ENCODE measurements at regions not wholly inside any gene's neighbourhood (a gene's known extent, or its start where the extent isn't known, plus 50 kb on each side); places are given as distances from the start of the nearest gene placed in this dataset.

- DNase-seq: no peak
Observed at GRCh38 chr9:85427772-85428171, 314.0 kb downstream of the AGTPBP1 start.

GRCh38 chr9:85425153-85425611 lies 316.6 kb downstream of the AGTPBP1 start:
- peak in 9 of 14 donors; percentile 1 to 44 (median 6) for DNase-seq

GRCh38 chr9:85423422-85423821 lies 318.3 kb downstream of the AGTPBP1 start:
- DNase-seq: no peak

GRCh38 chr9:85421641-85422040 lies 320.1 kb downstream of the AGTPBP1 start:
- no peak for DNase-seq

- DNase-seq: no peak
Observed at GRCh38 chr9:85420750-85421149, 321.0 kb downstream of the AGTPBP1 start.

- no peak for DNase-seq
Observed at GRCh38 chr9:85417674-85418073, 324.1 kb downstream of the AGTPBP1 start.

- DNase-seq: no peak
Observed at GRCh38 chr9:85416715-85417114, 325.0 kb downstream of the AGTPBP1 start.

- DNase-seq: no peak
Observed at GRCh38 chr9:85414390-85414789, 327.4 kb downstream of the AGTPBP1 start.

- DNase-seq: no peak
Observed at GRCh38 chr9:85408494-85408893, 333.3 kb downstream of the AGTPBP1 start.

GRCh38 chr9:85405566-85405950 lies 336.2 kb downstream of the AGTPBP1 start:
- DNase-seq: no peak

GRCh38 chr9:85404911-85405565 lies 336.7 kb downstream of the AGTPBP1 start:
- no peak for DNase-seq

- DNase-seq: no peak
Observed at GRCh38 chr9:85402551-85402950, 339.2 kb downstream of the AGTPBP1 start.

- no peak for DNase-seq
Observed at GRCh38 chr9:85401998-85402397, 339.8 kb downstream of the AGTPBP1 start.

GRCh38 chr9:85397005-85397404 lies 344.7 kb downstream of the AGTPBP1 start:
- no peak for DNase-seq

GRCh38 chr9:85392260-85392659 lies 349.5 kb downstream of the AGTPBP1 start:
- no peak for DNase-seq

- no peak for DNase-seq
Observed at GRCh38 chr9:85377731-85378289, 363.9 kb downstream of the AGTPBP1 start.

GRCh38 chr9:85368781-85369180 lies 373.0 kb downstream of the AGTPBP1 start:
- no peak for DNase-seq

- no peak for DNase-seq
Observed at GRCh38 chr9:85359161-85359560, 382.6 kb downstream of the AGTPBP1 start.

GRCh38 chr9:85349046-85349445 lies 392.7 kb downstream of the AGTPBP1 start:
- peak in 1 of 14 donors; percentile 32 for DNase-seq

- DNase-seq: peak in 1 of 14 donors; percentile 35
Observed at GRCh38 chr9:85347541-85347940, 394.2 kb downstream of the AGTPBP1 start.

- DNase-seq: no peak
Observed at GRCh38 chr9:85344901-85345300, 396.9 kb downstream of the AGTPBP1 start.

GRCh38 chr9:85339338-85339737 lies 402.4 kb downstream of the AGTPBP1 start:
- DNase-seq: no peak

GRCh38 chr9:85334228-85334627 lies 407.5 kb downstream of the AGTPBP1 start:
- DNase-seq: no peak

GRCh38 chr9:85332487-85332886 lies 409.3 kb downstream of the AGTPBP1 start:
- no peak for DNase-seq

GRCh38 chr9:85331626-85332025 lies 410.1 kb downstream of the AGTPBP1 start:
- no peak for DNase-seq
